ENCODE measurements at regions not wholly inside any gene's neighbourhood (a gene's known extent, or its start where the extent isn't known, plus 50 kb on each side); places are given as distances from the start of the nearest gene placed in this dataset.

- TF ChIP-seq, protein P1, sequence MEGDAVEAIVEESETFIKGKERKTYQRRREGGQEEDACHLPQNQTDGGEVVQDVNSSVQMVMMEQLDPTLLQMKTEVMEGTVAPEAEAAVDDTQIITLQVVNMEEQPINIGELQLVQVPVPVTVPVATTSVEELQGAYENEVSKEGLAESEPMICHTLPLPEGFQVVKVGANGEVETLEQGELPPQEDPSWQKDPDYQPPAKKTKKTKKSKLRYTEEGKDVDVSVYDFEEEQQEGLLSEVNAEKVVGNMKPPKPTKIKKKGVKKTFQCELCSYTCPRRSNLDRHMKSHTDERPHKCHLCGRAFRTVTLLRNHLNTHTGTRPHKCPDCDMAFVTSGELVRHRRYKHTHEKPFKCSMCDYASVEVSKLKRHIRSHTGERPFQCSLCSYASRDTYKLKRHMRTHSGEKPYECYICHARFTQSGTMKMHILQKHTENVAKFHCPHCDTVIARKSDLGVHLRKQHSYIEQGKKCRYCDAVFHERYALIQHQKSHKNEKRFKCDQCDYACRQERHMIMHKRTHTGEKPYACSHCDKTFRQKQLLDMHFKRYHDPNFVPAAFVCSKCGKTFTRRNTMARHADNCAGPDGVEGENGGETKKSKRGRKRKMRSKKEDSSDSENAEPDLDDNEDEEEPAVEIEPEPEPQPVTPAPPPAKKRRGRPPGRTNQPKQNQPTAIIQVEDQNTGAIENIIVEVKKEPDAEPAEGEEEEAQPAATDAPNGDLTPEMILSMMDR (IDR thresholded peaks at IDR 0.05), result no peak
- ATAC-seq (ENCODE audit: low FRiP score), result no peak
- no peak for DNase-seq (ENCODE audit: low spot score)
Observed at GRCh38 chr6:23311211-23311610, 741.8 kb downstream of the HDGFL1 start.

DNA sequence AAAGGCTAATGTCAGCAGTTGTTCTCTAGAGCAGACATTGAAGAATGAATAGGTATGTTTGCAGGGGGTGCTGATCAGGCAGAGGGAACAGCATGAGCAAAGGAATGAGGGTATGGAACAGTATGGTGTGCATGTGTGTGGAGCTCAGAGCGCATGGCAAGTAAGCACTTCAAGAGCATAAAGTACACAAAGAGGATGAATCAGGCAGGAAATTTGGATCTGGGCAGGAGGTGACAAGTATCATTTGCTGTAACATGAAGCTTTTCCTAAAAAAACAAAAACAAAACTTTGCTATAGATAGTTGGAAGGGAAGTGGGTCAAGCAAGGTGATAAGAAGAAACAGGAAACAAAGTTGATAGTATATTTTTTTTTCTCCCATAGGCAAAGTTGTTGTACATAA lies 746.8 kb downstream of the HDGFL1 start:
- no peak for DNase-seq (ENCODE audit: low spot score)
- no peak for ATAC-seq (ENCODE audit: low FRiP score)
- TF ChIP-seq, protein P1 (IDR thresholded peaks at IDR 0.05), result no peak

GRCh38 chr6:23316931-23317330 lies 747.6 kb downstream of the HDGFL1 start:
- DNase-seq (ENCODE audit: low spot score), result no peak
- TF ChIP-seq, protein P1 (IDR thresholded peaks at IDR 0.05), result no peak
- no peak for ATAC-seq (ENCODE audit: low FRiP score)

DNA sequence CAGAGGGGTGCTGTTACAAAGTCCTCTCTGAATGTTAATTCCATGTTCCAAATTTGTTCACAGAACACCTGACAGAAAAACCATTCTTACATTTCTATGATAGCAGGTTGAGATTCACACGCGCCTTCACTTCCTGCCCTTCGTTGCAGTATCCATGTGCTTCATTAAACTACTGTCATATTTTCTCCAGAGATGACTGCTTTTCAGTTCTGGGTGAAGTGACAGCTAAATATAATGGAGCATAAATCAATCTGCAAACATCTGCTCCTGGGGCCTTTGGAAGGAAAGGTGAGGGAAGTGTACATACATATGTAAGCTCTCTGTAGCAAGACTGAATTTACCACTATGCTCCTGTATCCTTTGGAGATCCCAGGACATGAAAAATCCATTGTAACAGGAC lies 750.2 kb downstream of the HDGFL1 start:
- no peak for DNase-seq (ENCODE audit: low spot score)
- no peak for ATAC-seq (ENCODE audit: low FRiP score)
- TF ChIP-seq, protein P1 (IDR thresholded peaks at IDR 0.05), result no peak

- TF ChIP-seq, protein P1 (IDR thresholded peaks at IDR 0.05), result no peak
- DNase-seq (ENCODE audit: low spot score) (no peak), ATAC-seq (ENCODE audit: low FRiP score) (no peak)
Observed at GRCh38 chr6:23320471-23321015, 751.2 kb downstream of the HDGFL1 start.

- ATAC-seq (ENCODE audit: low FRiP score) (no peak), DNase-seq (ENCODE audit: low spot score) (no peak)
- TF ChIP-seq, protein P1 (IDR thresholded peaks at IDR 0.05), result no peak
Observed at GRCh38 chr6:23323897-23324296, 754.5 kb downstream of the HDGFL1 start.

GRCh38 chr6:23325065-23325464 lies 755.7 kb downstream of the HDGFL1 start:
- TF ChIP-seq, protein P1 (IDR thresholded peaks at IDR 0.05), result no peak
- DNase-seq (ENCODE audit: low spot score) (no peak), ATAC-seq (ENCODE audit: low FRiP score) (no peak)
